ENCODE measurements at regions not wholly inside any gene's neighbourhood (a gene's known extent, or its start where the extent isn't known, plus 50 kb on each side); places are given as distances from the start of the nearest gene placed in this dataset.
A peak's percentile ranks its signal among the peaks of the same experiment; 100 is the strongest.

DNA sequence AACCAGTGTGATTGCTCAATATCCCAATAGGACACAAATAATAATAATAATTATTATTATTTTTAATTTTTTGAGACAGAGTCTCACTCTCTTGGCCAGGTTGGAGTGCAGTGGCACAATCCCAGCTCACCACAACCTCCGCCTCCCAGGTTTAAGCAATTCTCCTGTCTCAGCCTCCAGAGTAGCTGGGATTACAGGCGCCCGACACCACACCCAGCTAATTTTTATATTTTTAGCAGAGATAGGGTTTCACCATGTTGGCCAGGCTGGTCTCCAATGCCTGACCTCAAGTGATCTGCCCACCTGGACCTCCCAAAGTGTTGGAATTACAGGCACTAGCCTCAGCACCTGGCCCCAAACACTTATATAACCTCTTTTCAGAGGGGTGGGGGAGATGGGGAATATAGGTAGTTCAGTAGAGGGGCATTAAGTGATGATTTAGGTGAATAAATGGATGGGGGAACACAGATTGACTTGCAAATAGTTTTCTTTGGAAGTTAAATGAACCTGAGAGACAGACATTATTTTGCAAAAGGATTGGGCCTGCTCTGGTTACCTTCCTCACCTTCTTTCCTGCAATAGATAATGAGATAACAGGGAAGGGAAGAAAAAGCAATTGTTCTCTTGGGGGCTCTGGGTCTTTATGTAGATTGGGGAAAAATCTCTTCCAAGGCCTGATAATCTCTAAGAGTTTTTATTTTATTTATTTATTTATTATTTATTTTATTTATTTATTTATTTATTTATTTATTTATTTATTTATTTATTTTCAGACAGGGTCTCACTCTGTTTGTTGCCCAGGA lies 57.7 kb downstream of the RESF1 start:
- TF ChIP-seq CTCF (conservative IDR thresholded peaks at IDR 0.05; ENCODE audit: low read depth in 2 of 2) (no peak), REST (IDR thresholded peaks at IDR 0.05; ENCODE audit: unreplicated experiment) (no peak), NANOG (IDR thresholded peaks at IDR 0.05; ENCODE audit: borderline replicate concordance) (peak; percentile 98), EZH2 (IDR thresholded peaks at IDR 0.05; ENCODE audit: low read depth, unreplicated experiment) (no peak)
